OCI-LY3 (cell line): ENCODE measurements at regions not wholly inside any gene's neighbourhood (a gene's known extent, or its start where the extent isn't known, plus 50 kb on each side); places are given as distances from the start of the nearest gene placed in this dataset.

Source experiments
- H2AFZ ChIP-seq: fragments of 200-600, 300-600 bp; shearing (Covaris generic); 2 replicates; pipeline ENCODE4 v1.6.0; 2014; ENCODE audit warnings: antibody characterized with exemption, low read depth, low read length
- H3K27ac ChIP-seq: fragments of 200-600, 300-600 bp; sonication (generic); 2 replicates; pipeline ENCODE4 v1.5.1; 2014; ENCODE audit warnings: mild to moderate bottlenecking, low read length, moderate library complexity, mixed read lengths
- H3K27me3 ChIP-seq: fragments of 200-600, 300-600 bp; sonication (generic); 2 replicates; pipeline ENCODE4 v1.6.1; 2014; ENCODE audit warnings: low read depth, low read length, mixed read lengths
- H3K36me3 ChIP-seq: fragments of 200-600, 300-600 bp; sonication (generic); replicated peaks from 2 replicates; pipeline ENCODE3; 2014; ENCODE audit warnings: low read depth, low read length, mixed read lengths
- H3K4me1 ChIP-seq: fragments of 300-600, 200-600 bp; sonication (generic); 2 replicates; pipeline ENCODE4 v1.6.1; 2014; ENCODE audit warnings: low read length, mixed read lengths
- H3K4me2 ChIP-seq: fragments of 200-600, 300-600 bp; sonication (generic); 2 replicates; pipeline ENCODE4 v1.6.1; 2014; ENCODE audit warnings: low read length, mixed read lengths
- H3K4me3 ChIP-seq: fragments of 300-600, 200-600 bp; sonication (generic); 2 replicates; pipeline ENCODE4 v1.5.1; 2014; ENCODE audit warnings: antibody characterized with exemption, mild to moderate bottlenecking, low read length, moderate library complexity
- H3K79me2 ChIP-seq: fragments of 300-600, 200-600 bp; shearing (Covaris generic); 2 replicates; pipeline ENCODE4 v1.6.1; 2014; ENCODE audit warnings: mild to moderate bottlenecking, low read length, mixed read lengths
- H3K9ac ChIP-seq: fragments of 300-600, 200-600 bp; shearing (Covaris generic); 2 replicates; pipeline ENCODE4 v1.6.0; 2014; ENCODE audit warnings: mild to moderate bottlenecking, low read length, moderate library complexity
- H3K9me3 ChIP-seq: fragments of 200-600, 300-600 bp; shearing (Covaris generic); 2 replicates; pipeline ENCODE4 v1.6.1; 2014; ENCODE audit warnings: low read length, mixed read lengths; ENCODE audit not compliant: insufficient read depth
- H4K20me1 ChIP-seq: fragments of 200-600, 300-600 bp; sonication (generic); 2 replicates; pipeline ENCODE4 v1.6.1; 2016; ENCODE audit warnings: low read length, mixed read lengths; ENCODE audit not compliant: insufficient read depth
- EZH2phosphoT487 ChIP-seq: fragments of 200-600 bp; shearing (Covaris generic); IDR thresholded peaks from 2 replicates; pipeline ENCODE4 v1.6.1; 2018; ENCODE audit warnings: antibody characterized with exemption, mixed run types, low read depth
- TF ChIP-seq, protein P1 (sequence below): fragments of 200-600, 300-600 bp; sonication (generic); IDR thresholded peaks from 2 replicates; pipeline ENCODE4 v1.5.1; 2014; ENCODE audit warnings: antibody characterized with exemption, low read length, low read depth

- TF ChIP-seq, protein P1, sequence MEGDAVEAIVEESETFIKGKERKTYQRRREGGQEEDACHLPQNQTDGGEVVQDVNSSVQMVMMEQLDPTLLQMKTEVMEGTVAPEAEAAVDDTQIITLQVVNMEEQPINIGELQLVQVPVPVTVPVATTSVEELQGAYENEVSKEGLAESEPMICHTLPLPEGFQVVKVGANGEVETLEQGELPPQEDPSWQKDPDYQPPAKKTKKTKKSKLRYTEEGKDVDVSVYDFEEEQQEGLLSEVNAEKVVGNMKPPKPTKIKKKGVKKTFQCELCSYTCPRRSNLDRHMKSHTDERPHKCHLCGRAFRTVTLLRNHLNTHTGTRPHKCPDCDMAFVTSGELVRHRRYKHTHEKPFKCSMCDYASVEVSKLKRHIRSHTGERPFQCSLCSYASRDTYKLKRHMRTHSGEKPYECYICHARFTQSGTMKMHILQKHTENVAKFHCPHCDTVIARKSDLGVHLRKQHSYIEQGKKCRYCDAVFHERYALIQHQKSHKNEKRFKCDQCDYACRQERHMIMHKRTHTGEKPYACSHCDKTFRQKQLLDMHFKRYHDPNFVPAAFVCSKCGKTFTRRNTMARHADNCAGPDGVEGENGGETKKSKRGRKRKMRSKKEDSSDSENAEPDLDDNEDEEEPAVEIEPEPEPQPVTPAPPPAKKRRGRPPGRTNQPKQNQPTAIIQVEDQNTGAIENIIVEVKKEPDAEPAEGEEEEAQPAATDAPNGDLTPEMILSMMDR = no peak
- TF ChIP-seq EZH2phosphoT487 = no peak
- Histone ChIP-seq H3K4me2 (no peak overlapping the region), H4K20me1 (no peaks in the 10 kb centered on the region), H3K79me2 (no peaks in the 10 kb centered on the region), H3K9ac (no peak overlapping the region), H3K9me3 (peaks cover 1% of the 10 kb centered on the region; the same call in 1 of the 2 replicates), H2AFZ (no peak overlapping the region), H3K36me3 (no peaks in the 10 kb centered on the region), H3K4me3 (no peak overlapping the region), H3K27me3 (no peaks in the 10 kb centered on the region), H3K4me1 (no peaks in the 10 kb centered on the region), H3K27ac (no peak overlapping the region)
Observed at GRCh38 chr4:181376058-181376457, 867.1 kb upstream of the TENM3 start.

DNA sequence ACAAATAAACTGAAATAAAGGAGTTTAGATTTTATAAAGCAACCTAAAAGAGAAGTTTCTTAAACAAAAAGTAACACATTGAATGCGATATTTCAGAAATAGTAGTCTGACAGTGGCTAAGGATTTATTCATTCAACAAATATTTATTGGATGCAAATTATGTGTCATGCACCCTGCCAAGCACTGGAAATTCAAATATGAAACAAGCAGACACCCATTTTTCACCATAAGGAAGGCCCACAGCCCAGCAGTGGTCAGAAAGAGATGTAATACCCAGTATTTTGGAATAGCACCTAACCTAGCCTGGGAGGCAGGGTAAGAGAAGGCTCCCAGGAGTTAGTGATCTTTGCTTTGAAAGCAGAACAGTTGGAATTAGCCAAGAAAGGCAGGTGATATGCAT is 855.1 kb upstream of the TENM3 start:
- Histone ChIP-seq H3K4me2 (no peak overlapping the region), H3K9me3 (no peaks in the 10 kb centered on the region), H3K4me1 (no peaks in the 10 kb centered on the region), H3K36me3 (no peaks in the 10 kb centered on the region), H3K27me3 (no peaks in the 10 kb centered on the region), H3K79me2 (no peaks in the 10 kb centered on the region), H3K9ac (no peak overlapping the region), H2AFZ (no peak overlapping the region), H4K20me1 (no peaks in the 10 kb centered on the region), H3K4me3 (no peak overlapping the region), H3K27ac (no peak overlapping the region)
- TF ChIP-seq EZH2phosphoT487 = no peak
- TF ChIP-seq, protein P1 = no peak

GRCh38 chr4:181416966-181417365 is 826.2 kb upstream of the TENM3 start:
- Histone ChIP-seq H3K4me2 (no peak overlapping the region), H3K27me3 (no peaks in the 10 kb centered on the region), H3K27ac (no peak overlapping the region), H2AFZ (no peak overlapping the region), H3K9ac (no peak overlapping the region), H3K4me1 (no peaks in the 10 kb centered on the region), H3K9me3 (no peaks in the 10 kb centered on the region), H3K79me2 (no peaks in the 10 kb centered on the region), H4K20me1 (no peaks in the 10 kb centered on the region), H3K4me3 (no peak overlapping the region), H3K36me3 (no peaks in the 10 kb centered on the region)
- TF ChIP-seq, protein P1 = no peak
- no peak for TF ChIP-seq EZH2phosphoT487

DNA sequence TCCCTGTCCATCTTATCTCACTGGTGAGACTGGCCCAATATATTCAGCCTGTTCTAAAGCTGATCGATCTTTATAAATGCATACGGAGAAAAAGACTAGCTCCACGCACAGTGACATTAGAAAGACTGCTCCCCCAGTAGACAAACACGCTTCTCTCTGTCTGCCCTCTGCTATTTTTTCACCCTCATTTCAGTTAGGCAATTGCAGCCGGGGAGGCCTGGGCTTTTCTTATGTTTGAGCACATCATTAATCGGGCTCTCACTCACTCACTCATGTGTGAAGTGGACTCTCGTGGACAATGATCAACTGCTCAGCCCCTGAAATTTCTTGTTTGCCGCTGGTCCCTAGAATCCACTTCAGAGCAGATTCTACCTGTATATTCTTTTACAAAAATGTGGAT is 824.7 kb upstream of the TENM3 start:
- no peak overlapping the region for H3K9ac ChIP-seq
- H3K4me1 ChIP-seq = no peaks in the 10 kb centered on the region
- H3K4me3 ChIP-seq = no peak overlapping the region
- H4K20me1 ChIP-seq = no peaks in the 10 kb centered on the region
- H3K9me3 ChIP-seq = no peaks in the 10 kb centered on the region
- no peak for TF ChIP-seq EZH2phosphoT487
- TF ChIP-seq, protein P1 = no peak
- no peaks in the 10 kb centered on the region for H3K27me3 ChIP-seq
- no peak overlapping the region for H3K27ac ChIP-seq
- no peak overlapping the region for H2AFZ ChIP-seq
- H3K4me2 ChIP-seq = no peak overlapping the region
- H3K36me3 ChIP-seq = no peaks in the 10 kb centered on the region
- H3K79me2 ChIP-seq = no peaks in the 10 kb centered on the region
